Left lung (tissue), 4 donors: ENCODE measurements at regions not wholly inside any gene's neighbourhood (a gene's known extent, or its start where the extent isn't known, plus 50 kb on each side); places are given as distances from the start of the nearest gene placed in this dataset.

Experiments
- ATAC-seq: fragments of 200-7000 bp; cut with Tn5 transposase; one replicate; pipeline ENCODE4 v1.9.1; 2020; ENCODE audit warnings: moderate library complexity
- DNase-seq, 4 donors: peaks; one replicate each; pipeline ENCODE4 v3.0.0-alpha.2; 2013 to 2020
- H3K27ac ChIP-seq, 2 donors: fragments of 200-600 bp; sonication (generic) in 1 of 2; one replicate each; pipeline versions ENCODE4 v1.5.0 to v1.8.0; 2020 to 2021
- H3K27me3 ChIP-seq, 2 donors: fragments of 200-600 bp; sonication (generic) in 1 of 2; one replicate each; pipeline versions ENCODE4 v1.5.0 to v1.8.0; 2020 to 2021
- H3K36me3 ChIP-seq, 2 donors: fragments of 200-600 bp; sonication (generic) in 1 of 2; one replicate each; pipeline versions ENCODE4 v1.5.0 to v1.8.0; 2020 to 2021
- H3K4me1 ChIP-seq, 2 donors: fragments of 200-600 bp; one replicate each; pipeline ENCODE4 v1.8.0; 2021
- H3K4me3 ChIP-seq, 2 donors: fragments of 200-600 bp; sonication (generic) in 1 of 2; one replicate each; pipeline versions ENCODE4 v1.5.0 to v1.8.0; 2020 to 2021; ENCODE audit warnings: mild to moderate bottlenecking in 1 of 2
- H3K9me3 ChIP-seq, 2 donors: fragments of 200-600 bp; sonication (generic) in 1 of 2; one replicate each; pipeline versions ENCODE4 v1.5.0 to v1.8.0; 2020 to 2021
- CTCF ChIP-seq, 2 donors: fragments of 200-600 bp; sonication (generic) in 1 of 2; IDR thresholded peaks; one replicate each; pipeline versions ENCODE4 v1.5.0 to v1.8.0; 2021; ENCODE audit warnings: antibody characterized with exemption in 2 of 2
- intact Hi-C, 2 donors: fragments of 100-400 bp; cut with DNase I; formaldehyde crosslinking; loops; one replicate each; pipeline versions ENCODE4 v1.11.2 to v1.14.2; 2022
- donor health status: DM: no; HTN: yes; CAD: no.
- donor health status: DM: no; HTN: no; CAD: no.

- Histone ChIP-seq H3K36me3 (no peaks in the 10 kb centered on the region), H3K27ac (no peak overlapping the region), H3K4me1 (peaks cover 0 to 9% of the 10 kb centered on the region in 2 donors), H3K27me3 (no peaks in the 10 kb centered on the region), H3K4me3 (no peak overlapping the region), H3K9me3 (no peaks in the 10 kb centered on the region)
- intact Hi-C loops: no loop called here
- ATAC-seq (no peak), DNase-seq (no peak)
- TF ChIP-seq CTCF (IDR thresholded peaks at IDR 0.05): no peak
Measured at GRCh38 chr10:28810057-28810870, 132.9 kb downstream of the BAMBI start.

- TF ChIP-seq CTCF (IDR thresholded peaks at IDR 0.05): no peak
- H3K4me1 ChIP-seq: peaks cover 0 to 9% of the 10 kb centered on the region in 2 donors
- DNase-seq (no peak), ATAC-seq (no peak)
- H3K27me3 ChIP-seq: no peaks in the 10 kb centered on the region
- H3K36me3 ChIP-seq: no peaks in the 10 kb centered on the region
- no peak overlapping the region for H3K4me3 ChIP-seq
- peaks cover 0 to 3% of the 10 kb centered on the region in 2 donors for H3K9me3 ChIP-seq
- H3K27ac ChIP-seq: no peak overlapping the region
- intact Hi-C loops: no loop called here
Measured at GRCh38 chr10:28811639-28812349, 134.5 kb downstream of the BAMBI start.

- no peak for TF ChIP-seq CTCF (IDR thresholded peaks at IDR 0.05)
- no peak overlapping the region for H3K27ac ChIP-seq
- peaks cover 0 to 3% of the 10 kb centered on the region in 2 donors for H3K9me3 ChIP-seq
- ATAC-seq (no peak), DNase-seq (no peak)
- H3K36me3 ChIP-seq: no peaks in the 10 kb centered on the region
- no peaks in the 10 kb centered on the region for H3K27me3 ChIP-seq
- no peak overlapping the region for H3K4me3 ChIP-seq
- intact Hi-C loops: no loop called here
- peaks cover 0 to 8% of the 10 kb centered on the region in 2 donors for H3K4me1 ChIP-seq
Measured at GRCh38 chr10:28812384-28813372, 135.4 kb downstream of the BAMBI start.

- DNase-seq (no peak), ATAC-seq (no peak)
- Histone ChIP-seq H3K36me3 (no peaks in the 10 kb centered on the region), H3K27ac (no peak overlapping the region), H3K4me3 (no peak overlapping the region), H3K9me3 (peaks cover 0 to 3% of the 10 kb centered on the region in 2 donors), H3K4me1 (no peaks in the 10 kb centered on the region), H3K27me3 (no peaks in the 10 kb centered on the region)
- no peak for TF ChIP-seq CTCF (IDR thresholded peaks at IDR 0.05)
- intact Hi-C loops: no loop called here
Measured at GRCh38 chr10:28815681-28816080, 138.4 kb downstream of the BAMBI start.
